ENCODE measurements at regions not wholly inside any gene's neighbourhood (a gene's known extent, or its start where the extent isn't known, plus 50 kb on each side); places are given as distances from the start of the nearest gene placed in this dataset.

GRCh38 chr4:167713756-167714155, 378.6 kb upstream of the ANXA10 start:
- no peak for DNase-seq

GRCh38 chr4:167715176-167715575, 377.2 kb upstream of the ANXA10 start:
- no peak for DNase-seq

- no peak for DNase-seq
Observed at GRCh38 chr4:167717495-167717894, 374.8 kb upstream of the ANXA10 start.

- no peak for DNase-seq
Observed at GRCh38 chr4:167721617-167722486, 370.5 kb upstream of the ANXA10 start.

- DNase-seq, result no peak
Observed at GRCh38 chr4:167722487-167722808, 369.9 kb upstream of the ANXA10 start.

- DNase-seq, result no peak
Observed at GRCh38 chr4:167724941-167725340, 367.4 kb upstream of the ANXA10 start.

GRCh38 chr4:167730769-167731168, 361.6 kb upstream of the ANXA10 start:
- no peak for DNase-seq

- no peak for DNase-seq
Observed at GRCh38 chr4:167745024-167745687, 347.2 kb upstream of the ANXA10 start.

- DNase-seq, result no peak
Observed at GRCh38 chr4:167767281-167767680, 325.1 kb upstream of the ANXA10 start.

GRCh38 chr4:167774646-167775045, 317.7 kb upstream of the ANXA10 start:
- DNase-seq, result no peak

- no peak for DNase-seq
Observed at GRCh38 chr4:167775375-167775774, 317.0 kb upstream of the ANXA10 start.

- DNase-seq, result no peak
Observed at GRCh38 chr4:167779280-167779679, 313.1 kb upstream of the ANXA10 start.

- DNase-seq, result no peak
Observed at GRCh38 chr4:167779864-167780263, 312.5 kb upstream of the ANXA10 start.

- DNase-seq, result no peak
Observed at GRCh38 chr4:167784826-167785225, 307.5 kb upstream of the ANXA10 start.

- no peak for DNase-seq
Observed at GRCh38 chr4:167785523-167785922, 306.8 kb upstream of the ANXA10 start.

GRCh38 chr4:167786504-167786903, 305.8 kb upstream of the ANXA10 start:
- no peak for DNase-seq

- no peak for DNase-seq
Observed at GRCh38 chr4:167787231-167787630, 305.1 kb upstream of the ANXA10 start.

- DNase-seq, result no peak
Observed at GRCh38 chr4:167802463-167803212, 289.7 kb upstream of the ANXA10 start.

GRCh38 chr4:167811958-167812357, 280.4 kb upstream of the ANXA10 start:
- no peak for DNase-seq

- DNase-seq, result no peak
Observed at GRCh38 chr4:167826281-167826680, 266.1 kb upstream of the ANXA10 start.

- DNase-seq, result no peak
Observed at GRCh38 chr4:167831855-167832254, 260.5 kb upstream of the ANXA10 start.

- DNase-seq, result no peak
Observed at GRCh38 chr4:167838686-167839085, 253.7 kb upstream of the ANXA10 start.

- no peak for DNase-seq
Observed at GRCh38 chr4:167842487-167842886, 249.8 kb upstream of the ANXA10 start.

GRCh38 chr4:167854881-167855280, 237.5 kb upstream of the ANXA10 start:
- no peak for DNase-seq
